MCF 10A (cell line): ENCODE measurements at regions not wholly inside any gene's neighbourhood (a gene's known extent, or its start where the extent isn't known, plus 50 kb on each side); places are given as distances from the start of the nearest gene placed in this dataset.

Experiments used
- BruUV-seq: library from RNA; stranded (reverse); fragments of 400-500 nt; replicated peaks from 2 replicates; lab custom pipeline; 2021; lab: Mats Ljungman, UMichigan
- CTCF ChIA-PET: fragments of 300-600 bp; sonication (Branson Sonifier 250); formaldehyde crosslinking; extraction: SDS; loops from one replicate; lab custom pipeline; 2021; ENCODE audit warnings: antibody characterized with exemption, inconsistent platforms; lab: Yijun Ruan, JAX
- POLR2A ChIA-PET: fragments of 300-600, 350-650 bp; sonication (Branson Sonifier 250); formaldehyde crosslinking; extraction: SDS; loops from one replicate; lab custom pipeline; 2020; ENCODE audit warnings: antibody characterized with exemption, inconsistent platforms; lab: Yijun Ruan, JAX
- DNase-seq: peaks from one replicate; pipeline ENCODE4 v3.0.0-alpha.2; 2018; ENCODE audit not compliant: unreplicated experiment
- H3K27ac Mint-ChIP-seq: one replicate; pipeline ENCODE4 v1.8.0; 2022; ENCODE audit warnings: mild to moderate bottlenecking, low read depth, mixed read lengths; ENCODE audit not compliant: unreplicated experiment
- H3K27me3 Mint-ChIP-seq: one replicate; pipeline ENCODE4 v1.8.0; 2022; ENCODE audit warnings: mixed read lengths; ENCODE audit not compliant: insufficient read depth, unreplicated experiment
- H3K36me3 Mint-ChIP-seq: one replicate; pipeline ENCODE4 v1.8.0; 2022; ENCODE audit warnings: mild to moderate bottlenecking, moderate library complexity, mixed read lengths; ENCODE audit not compliant: insufficient read depth, unreplicated experiment
- H3K4me1 Mint-ChIP-seq: one replicate; pipeline ENCODE4 v1.8.0; 2022; ENCODE audit warnings: mixed read lengths; ENCODE audit not compliant: insufficient read depth, unreplicated experiment
- H3K4me3 Mint-ChIP-seq: one replicate; pipeline ENCODE4 v1.8.0; 2022; ENCODE audit warnings: mild to moderate bottlenecking, moderate library complexity, mixed read lengths; ENCODE audit not compliant: unreplicated experiment
- H3K9me3 Mint-ChIP-seq: one replicate; pipeline ENCODE4 v1.8.0; 2022; ENCODE audit warnings: mixed read lengths; ENCODE audit not compliant: unreplicated experiment
- intact Hi-C: fragments of 100-400 bp; cut with micrococcal nuclease; formaldehyde crosslinking; loops from 2 replicates; pipeline ENCODE4 v1.14.1; 2022
- TF ChIP-seq, protein P1 (sequence below): fragments of 200-600 bp; IDR thresholded peaks from one replicate; pipeline ENCODE4 v1.8.0; 2022; ENCODE audit warnings: antibody characterized with exemption, mild to moderate bottlenecking; ENCODE audit not compliant: unreplicated experiment

DNA sequence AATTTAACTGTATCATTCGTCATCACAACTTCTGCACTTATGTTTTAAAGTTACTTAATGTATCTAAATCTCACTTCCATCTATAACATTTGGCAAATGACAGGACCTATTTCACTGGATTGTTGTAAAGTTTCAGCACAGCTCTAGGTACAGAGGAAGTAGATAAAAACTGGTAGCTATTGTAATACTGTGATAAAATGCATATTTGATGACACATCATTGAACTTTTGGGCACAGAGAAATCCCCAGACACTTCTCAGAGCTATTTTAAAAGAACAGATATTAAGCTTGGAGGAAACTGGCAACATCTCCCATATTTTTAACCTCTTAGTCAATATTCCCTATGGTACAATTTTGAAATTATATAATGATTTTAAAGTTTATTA lies 138.7 kb downstream of the RFPL4B start:
- Mint-ChIP-seq H3K27ac (no peak overlapping the region), H3K36me3 (no peaks in the 10 kb centered on the region), H3K9me3 (no peaks in the 10 kb centered on the region), H3K4me1 (peaks cover 10% of the 10 kb centered on the region), H3K4me3 (no peak overlapping the region), H3K27me3 (no peaks in the 10 kb centered on the region)
- intact Hi-C loops: no loop called here
- BruUV-seq: no TSS peak
- ChIA-PET CTCF (interaction anchor here (0.6 kb wide), 1 partner anchor 15 kb away, joined by 3 read pairs; no protein-coding TSS in a partner anchor), POLR2A (interaction anchor here (0.6 kb wide), 1 partner anchor 1204 kb away, joined by 4 read pairs; no protein-coding TSS in a partner anchor)
- DNase-seq: no peak
- TF ChIP-seq, protein P1, sequence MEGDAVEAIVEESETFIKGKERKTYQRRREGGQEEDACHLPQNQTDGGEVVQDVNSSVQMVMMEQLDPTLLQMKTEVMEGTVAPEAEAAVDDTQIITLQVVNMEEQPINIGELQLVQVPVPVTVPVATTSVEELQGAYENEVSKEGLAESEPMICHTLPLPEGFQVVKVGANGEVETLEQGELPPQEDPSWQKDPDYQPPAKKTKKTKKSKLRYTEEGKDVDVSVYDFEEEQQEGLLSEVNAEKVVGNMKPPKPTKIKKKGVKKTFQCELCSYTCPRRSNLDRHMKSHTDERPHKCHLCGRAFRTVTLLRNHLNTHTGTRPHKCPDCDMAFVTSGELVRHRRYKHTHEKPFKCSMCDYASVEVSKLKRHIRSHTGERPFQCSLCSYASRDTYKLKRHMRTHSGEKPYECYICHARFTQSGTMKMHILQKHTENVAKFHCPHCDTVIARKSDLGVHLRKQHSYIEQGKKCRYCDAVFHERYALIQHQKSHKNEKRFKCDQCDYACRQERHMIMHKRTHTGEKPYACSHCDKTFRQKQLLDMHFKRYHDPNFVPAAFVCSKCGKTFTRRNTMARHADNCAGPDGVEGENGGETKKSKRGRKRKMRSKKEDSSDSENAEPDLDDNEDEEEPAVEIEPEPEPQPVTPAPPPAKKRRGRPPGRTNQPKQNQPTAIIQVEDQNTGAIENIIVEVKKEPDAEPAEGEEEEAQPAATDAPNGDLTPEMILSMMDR: no peak

DNA sequence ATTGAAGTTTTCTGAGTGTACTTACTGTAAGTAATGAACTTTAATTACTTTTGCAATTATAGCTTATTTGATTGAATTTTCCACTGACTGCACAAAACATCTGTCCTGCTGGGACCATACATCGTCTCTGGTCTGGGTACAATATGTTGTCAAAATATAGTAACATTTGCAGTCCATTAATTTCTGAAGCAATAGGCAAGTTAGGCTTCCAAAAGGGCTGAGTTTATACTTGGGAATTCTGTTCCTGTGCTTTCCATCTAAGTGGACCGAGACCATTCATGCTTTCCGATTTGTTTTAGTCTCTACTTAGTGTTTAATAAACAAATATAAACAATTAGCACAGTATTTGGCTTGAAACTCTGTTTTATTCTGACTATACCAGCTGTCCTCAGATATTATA lies 139.3 kb downstream of the RFPL4B start:
- ChIA-PET POLR2A (interaction anchor here (0.6 kb wide), 1 partner anchor 1203 kb away, joined by 4 read pairs; no protein-coding TSS in a partner anchor), CTCF (interaction anchor here (0.7 kb wide), 1 partner anchor 24 kb away, joined by 4 read pairs; no protein-coding TSS in a partner anchor)
- TF ChIP-seq, protein P1: no peak
- no peak overlapping the region for H3K27ac Mint-ChIP-seq
- no peaks in the 10 kb centered on the region for H3K9me3 Mint-ChIP-seq
- BruUV-seq: no TSS peak
- no peaks in the 10 kb centered on the region for H3K36me3 Mint-ChIP-seq
- intact Hi-C loops: no loop called here
- no peaks in the 10 kb centered on the region for H3K27me3 Mint-ChIP-seq
- no peak for DNase-seq
- H3K4me3 Mint-ChIP-seq: no peak overlapping the region
- H3K4me1 Mint-ChIP-seq: peaks cover 8% of the 10 kb centered on the region

DNA sequence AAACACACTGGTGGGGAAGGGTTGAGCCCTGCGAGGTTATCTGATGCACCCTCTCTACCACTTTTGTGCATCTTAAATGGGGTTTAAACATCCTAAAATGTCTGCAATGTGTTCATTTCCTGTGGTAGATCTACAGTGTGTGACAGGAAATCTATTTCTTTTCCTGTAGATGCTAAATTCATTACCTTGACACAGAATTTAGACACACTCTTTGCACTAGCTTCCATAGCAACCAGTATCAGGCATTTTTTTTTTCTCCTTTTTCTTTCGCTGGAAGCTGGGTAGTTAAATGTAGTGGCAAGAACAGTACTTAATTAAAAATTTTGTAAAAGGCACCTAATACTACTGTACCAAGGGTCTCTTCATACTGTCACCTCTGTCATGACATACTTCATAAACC lies 141.1 kb downstream of the RFPL4B start:
- intact Hi-C loops: no loop called here
- no peak overlapping the region for H3K4me3 Mint-ChIP-seq
- POLR2A ChIA-PET: no interaction called here

DNA sequence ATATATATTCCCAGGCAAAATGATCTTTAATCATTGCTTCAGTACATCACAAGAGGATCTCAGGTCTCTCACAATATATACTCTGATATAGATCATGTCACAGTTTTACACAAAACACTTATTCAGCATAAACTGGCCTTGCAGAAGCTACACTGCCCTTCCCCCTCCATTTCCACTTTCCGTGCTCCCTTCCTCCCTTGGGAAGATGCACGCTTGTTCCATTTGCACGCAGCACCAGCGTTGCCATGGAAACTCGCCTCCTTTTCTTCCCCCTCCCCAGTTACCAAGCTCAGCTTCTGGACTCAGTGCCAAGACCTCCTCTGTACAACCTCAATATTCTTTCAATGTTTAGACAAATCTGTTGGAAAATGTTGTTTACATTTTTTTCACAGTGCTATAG lies 154.6 kb downstream of the RFPL4B start:
- H3K4me3 Mint-ChIP-seq: no peak overlapping the region
- TF ChIP-seq, protein P1: no peak
- no peaks in the 10 kb centered on the region for H3K9me3 Mint-ChIP-seq
- BruUV-seq: no TSS peak
- H3K27me3 Mint-ChIP-seq: no peaks in the 10 kb centered on the region
- DNase-seq: no peak
- H3K36me3 Mint-ChIP-seq: no peaks in the 10 kb centered on the region
- intact Hi-C loops: no loop called here
- CTCF ChIA-PET: interaction anchor here (0.7 to 1.1 kb wide), 2 partner anchors 8 to 21 kb away, joined by 3 to 5 read pairs; no protein-coding TSS in a partner anchor
- H3K4me1 Mint-ChIP-seq: no peaks in the 10 kb centered on the region
- POLR2A ChIA-PET: no interaction called here
- no peak overlapping the region for H3K27ac Mint-ChIP-seq

More for the DNA sequence above, 141.1 kb downstream of the RFPL4B start:
- no peaks in the 10 kb centered on the region for H3K27me3 Mint-ChIP-seq
- no peak overlapping the region for H3K27ac Mint-ChIP-seq
- H3K36me3 Mint-ChIP-seq: no peaks in the 10 kb centered on the region
- DNase-seq: no peak
- no peaks in the 10 kb centered on the region for H3K9me3 Mint-ChIP-seq
- CTCF ChIA-PET: interaction anchor here (0.6 kb wide), 1 partner anchor 441 kb away, joined by 3 read pairs; no protein-coding TSS in a partner anchor
- TF ChIP-seq, protein P1: no peak
- no peaks in the 10 kb centered on the region for H3K4me1 Mint-ChIP-seq
- no TSS peak for BruUV-seq
